IMR-90 (cell line): ENCODE measurements at regions not wholly inside any gene's neighbourhood (a gene's known extent, or its start where the extent isn't known, plus 50 kb on each side); places are given as distances from the start of the nearest gene placed in this dataset.

Experiments
- ATAC-seq: fragments of 200-7000 bp; cut with Tn5 transposase; 2 replicates; pipeline ENCODE4 v1.9.1; 2020; ENCODE audit warnings: low read depth, mild to moderate bottlenecking, moderate library complexity
- BruUV-seq: library from RNA; stranded (reverse); fragments of 400-500 nt; replicated peaks from 2 replicates; lab custom pipeline; 2021; lab: Mats Ljungman, UMichigan
- CTCF ChIA-PET: fragments of 300-600 bp; formaldehyde crosslinking; extraction: SDS; loops from one replicate; lab custom pipeline; 2021; ENCODE audit warnings: antibody characterized with exemption; lab: Yijun Ruan, JAX
- POLR2A ChIA-PET: fragments of 300-600 bp; sonication (Branson Sonifier 250); formaldehyde crosslinking; loops from one replicate; lab custom pipeline; 2022; ENCODE audit warnings: antibody characterized with exemption; ENCODE audit not compliant: unreplicated experiment; lab: Charles Lee
- DNase-seq: peaks from one replicate; pipeline ENCODE4 v3.0.0; 2013
- H2AFZ ChIP-seq: replicated peaks from 2 replicates; pipeline ENCODE3; 2013; ENCODE audit warnings: low read length, mild to moderate bottlenecking; ENCODE audit not compliant: poor library complexity
- H2AK5ac ChIP-seq: 2 replicates; pipeline ENCODE4 v1.6.1; 2013; ENCODE audit warnings: low read depth, low read length, inconsistent platforms
- H2AK9ac ChIP-seq: replicated peaks from 2 replicates; pipeline ENCODE3; 2013; ENCODE audit warnings: mild to moderate bottlenecking, low read depth, low read length, moderate library complexity; ENCODE audit not compliant: poor library complexity
- H2BK120ac ChIP-seq: 2 replicates; pipeline ENCODE4 v1.6.1; 2013; ENCODE audit warnings: low read depth, low read length, inconsistent platforms
- H2BK15ac ChIP-seq: 3 replicates; pipeline ENCODE4 v1.6.1; 2013; ENCODE audit warnings: low read depth, low read length, inconsistent platforms
- H2BK20ac ChIP-seq: 2 replicates; pipeline ENCODE4 v1.6.1; 2013; ENCODE audit warnings: low read depth, mild to moderate bottlenecking, inconsistent platforms, low read length, moderate library complexity
- H2BK5ac ChIP-seq: 2 replicates; pipeline ENCODE4 v1.6.1; 2013; ENCODE audit warnings: mild to moderate bottlenecking, low read depth, low read length, inconsistent platforms; ENCODE audit not compliant: poor library complexity, severe bottlenecking
- H3K14ac ChIP-seq: replicated peaks from 2 replicates; pipeline ENCODE4 v1.6.1; 2013; ENCODE audit warnings: low read depth, low read length, inconsistent platforms
- H3K18ac ChIP-seq: 2 replicates; pipeline ENCODE4 v1.6.1; 2013; ENCODE audit warnings: low read depth, low read length, control low read depth
- H3K23ac ChIP-seq: 2 replicates; pipeline ENCODE4 v1.6.1; 2013; ENCODE audit warnings: low read depth, low read length, inconsistent platforms
- H3K27ac ChIP-seq: 2 replicates; pipeline ENCODE4 v1.5.1; 2013; ENCODE audit warnings: mild to moderate bottlenecking, control low read depth, low read length; ENCODE audit not compliant: insufficient read depth
- H3K27me3 ChIP-seq: 2 replicates; pipeline ENCODE4 v1.6.1; 2013; ENCODE audit warnings: low read length; ENCODE audit not compliant: control insufficient read depth, insufficient read depth
- H3K36me3 ChIP-seq: 2 replicates; pipeline ENCODE4 v1.6.1; 2013; ENCODE audit warnings: low read length, mixed read lengths; ENCODE audit not compliant: control insufficient read depth, insufficient read depth
- H3K4ac ChIP-seq: 2 replicates; pipeline ENCODE4 v1.6.1; 2013; ENCODE audit warnings: low read depth, low read length, inconsistent platforms
- H3K4me1 ChIP-seq: 2 replicates; pipeline ENCODE4 v1.6.1; 2013; ENCODE audit warnings: low read length, mixed read lengths; ENCODE audit not compliant: control insufficient read depth, insufficient read depth
- H3K4me2 ChIP-seq: 2 replicates; pipeline ENCODE4 v1.6.1; 2013; ENCODE audit warnings: low read depth, mild to moderate bottlenecking, control low read depth, low read length, moderate library complexity
- H3K4me3 ChIP-seq: 2 replicates; pipeline ENCODE4 v1.5.1; 2013; ENCODE audit warnings: low read depth, mild to moderate bottlenecking, control low read depth, low read length, moderate library complexity; ENCODE audit not compliant: insufficient read depth
- H3K56ac ChIP-seq: 2 replicates; pipeline ENCODE4 v1.6.1; 2013; ENCODE audit warnings: low read length, inconsistent platforms; ENCODE audit not compliant: insufficient read depth; ENCODE audit errors: extremely low read depth
- H3K79me1 ChIP-seq, 2 experiments: 2 replicates each; pipeline ENCODE4 v1.6.1; 2013; ENCODE audit warnings: low read length in 2 of 2, inconsistent platforms in 1 of 2, low read depth in 1 of 2
- H3K9ac ChIP-seq: 2 replicates; pipeline ENCODE4 v1.6.1; 2013; ENCODE audit warnings: low read depth, low read length, control low read depth
- H3K9me1 ChIP-seq: 2 replicates; pipeline ENCODE4 v1.6.1; 2013; ENCODE audit warnings: low read length, inconsistent platforms; ENCODE audit not compliant: insufficient read depth
- H3K9me3 ChIP-seq: 2 replicates; pipeline ENCODE4 v1.6.1; 2013; ENCODE audit warnings: low read length; ENCODE audit not compliant: control insufficient read depth, insufficient read depth
- H4K20me1 ChIP-seq: 2 replicates; pipeline ENCODE4 v1.6.1; 2013; ENCODE audit warnings: low read length, inconsistent platforms; ENCODE audit not compliant: insufficient read depth
- H4K5ac ChIP-seq: 2 replicates; pipeline ENCODE4 v1.6.1; 2013; ENCODE audit warnings: mild to moderate bottlenecking, low read depth, low read length, control low read depth
- H4K8ac ChIP-seq, 2 experiments: 2 replicates each; pipeline ENCODE4 v1.6.1; 2013; ENCODE audit warnings: low read depth in 2 of 2, low read length in 2 of 2, control low read depth in 1 of 2, inconsistent platforms in 1 of 2
- H4K91ac ChIP-seq: 2 replicates; pipeline ENCODE4 v1.6.1; 2013; ENCODE audit warnings: low read depth, low read length, inconsistent platforms; ENCODE audit not compliant: insufficient read depth
- RFX5 ChIP-seq: IDR thresholded peaks from 2 replicates; pipeline ENCODE4 v1.8.0; 2012; ENCODE audit warnings: low read depth, mild to moderate bottlenecking, low read length, moderate library complexity
- WGBS, 2 experiments: methylation state at CpG; one replicate each; pipeline versions ENCODE4 v1.1.5 to v1.1.7; 2013; ENCODE audit warnings: missing lambda C conversion rate in 2 of 2; ENCODE audit not compliant: insufficient read length in 1 of 2; ENCODE audit errors: extremely low coverage in 2 of 2; 5-methylcytosine and 5-hydroxymethylcytosine counted together
- dilution Hi-C: fragments of 300-500 bp; cut with HindIII; formaldehyde crosslinking; loops from one replicate; pipeline ENCODE4 v1.14.3; 2018; ENCODE audit warnings: low sequenced_read_pairs; ENCODE audit not compliant: unreplicated experiment
- in situ Hi-C: fragments of 300-500 bp; cut with MboI; formaldehyde crosslinking; loops from 3 replicates; pipeline ENCODE4 v1.14.3; 2019; ENCODE audit warnings: low sequenced_read_pairs, inconsistent platforms, mixed read lengths
- intact Hi-C: fragments of 100-400 bp; cut with micrococcal nuclease; formaldehyde crosslinking; loops from 2 replicates; pipeline ENCODE4 v1.10.0; 2022

DNA sequence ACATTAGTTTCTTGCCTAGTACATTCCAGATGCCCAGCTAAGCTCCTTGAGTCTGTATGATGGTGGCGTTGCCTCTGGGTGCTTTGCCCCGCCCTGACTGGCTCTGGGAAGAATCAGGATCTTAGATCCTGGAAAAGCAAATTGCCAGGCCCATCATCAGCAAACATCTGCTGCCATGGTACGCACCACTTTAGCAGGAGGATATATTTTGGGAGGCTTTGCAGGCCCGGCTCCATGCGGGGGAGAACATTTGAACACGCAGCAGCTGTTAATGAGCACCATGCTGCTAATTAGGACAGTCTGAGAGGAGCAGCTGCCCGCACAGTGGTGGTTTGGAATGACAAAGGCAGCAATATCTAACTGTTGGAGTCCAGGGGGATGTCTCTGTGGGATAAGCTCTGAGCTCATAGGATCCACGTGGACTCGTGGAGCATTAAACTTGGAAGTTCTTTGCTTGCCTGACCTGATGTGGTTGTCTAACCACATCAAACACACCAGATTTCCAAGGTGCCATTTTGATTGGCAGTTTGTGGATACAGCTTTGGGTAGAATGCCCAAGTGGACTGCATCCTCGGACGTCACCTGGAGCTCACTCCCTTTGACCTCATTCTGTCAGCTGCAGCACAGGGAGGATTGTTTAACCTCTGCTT lies 217.0 kb upstream of the ZBED5 start:
- no peak for TF ChIP-seq RFX5
- WGBS, 2 experiments = 69% methylated on average over 5 of the region's 11 CpGs; no CpG with 5 or more reads in 1 of the 2 experiments
- Histone ChIP-seq H3K4me3 (no peak overlapping the region), H3K56ac (no peak overlapping the region), H4K91ac (no peak overlapping the region), H3K79me1 (no peaks in the 10 kb centered on the region), H3K4ac (no peak overlapping the region), H3K9ac (no peak overlapping the region), H3K9me3 (no peaks in the 10 kb centered on the region), H2BK120ac (no peak overlapping the region), H4K5ac (no peak overlapping the region), H2BK5ac (no peak overlapping the region), H2AFZ (no peak overlapping the region), H3K27ac (no peak overlapping the region), H2AK5ac (no peak overlapping the region), H3K9me1 (no peaks in the 10 kb centered on the region), H4K20me1 (no peaks in the 10 kb centered on the region; the same call in 1 of the 2 replicates), H3K23ac (no peak overlapping the region), H3K4me1 (no peaks in the 10 kb centered on the region), H3K14ac (no peak overlapping the region), H3K18ac (no peak overlapping the region), H2BK15ac (no peak overlapping the region), H3K36me3 (no peaks in the 10 kb centered on the region), H4K8ac (no peak overlapping the region), H3K27me3 (peaks cover 72% of the 10 kb centered on the region), H3K4me2 (no peak overlapping the region), H2BK20ac (no peak overlapping the region), H2AK9ac (no peak overlapping the region)
- intact Hi-C loops = loop anchor here (5.0 kb wide), 1 partner anchor 143 kb away; no protein-coding TSS in a partner anchor
- dilution Hi-C loops = no loop called here
- POLR2A ChIA-PET = no interaction called here
- in situ Hi-C loops = no loop called here
- DNase-seq = no peak
- BruUV-seq = no TSS peak
- CTCF ChIA-PET = interaction anchor here (0.6 kb wide), 1 partner anchor 13 kb away, joined by 3 read pairs; no protein-coding TSS in a partner anchor
- no peak for ATAC-seq
